PC-3 (cell line): ENCODE measurements at regions not wholly inside any gene's neighbourhood (a gene's known extent, or its start where the extent isn't known, plus 50 kb on each side); places are given as distances from the start of the nearest gene placed in this dataset.

Experiments
- CTCF ChIP-seq: fragments of 300-600 bp; sonication (generic); conservative IDR thresholded peaks from 2 replicates; pipeline ENCODE4 v1.5.1; 2017; ENCODE audit warnings: antibody characterized with exemption, low read depth, mild to moderate bottlenecking, low read length
- EZH2phosphoT487 ChIP-seq: fragments of 300-600 bp; sonication (generic); IDR thresholded peaks from 2 replicates; pipeline ENCODE4 v1.6.1; 2018; ENCODE audit warnings: mild to moderate bottlenecking, antibody characterized with exemption, low read length, borderline replicate concordance

DNA sequence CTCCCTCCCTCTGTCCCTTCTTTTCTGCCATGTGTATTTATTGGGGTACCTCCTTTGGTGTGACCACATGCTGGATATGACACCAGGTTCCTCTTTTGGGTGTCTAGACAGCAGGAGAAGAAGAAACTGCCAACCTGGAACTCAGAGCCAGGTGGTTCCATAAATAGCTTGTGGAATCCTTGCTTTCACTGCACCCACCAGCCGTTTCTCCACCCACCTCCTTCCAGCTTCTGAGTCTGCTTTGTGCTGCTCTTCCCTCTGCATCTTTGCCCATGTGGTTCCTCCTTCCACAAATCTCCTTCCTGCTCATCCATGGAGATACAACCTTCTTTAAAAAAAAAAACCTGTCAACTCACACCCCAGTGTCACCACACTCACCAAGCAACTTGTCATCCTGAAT is 80.2 kb upstream of the SKOR2 start:
- TF ChIP-seq CTCF (no peak), EZH2phosphoT487 (no peak)
